CD4-positive, alpha-beta T cell (primary cell): ENCODE measurements at regions not wholly inside any gene's neighbourhood (a gene's known extent, or its start where the extent isn't known, plus 50 kb on each side); places are given as distances from the start of the nearest gene placed in this dataset.
A peak's percentile ranks its signal among the peaks of the same experiment; 100 is the strongest.

Experiments
- ATAC-seq: fragments of 200-7000 bp; cut with Tn5 transposase; one replicate; pipeline ENCODE4 v1.10.0; 2022; ENCODE audit warnings: mild to moderate bottlenecking; ENCODE audit not compliant: poor library complexity
- CTCF ChIA-PET: fragments of 350-600 bp; sonication (Branson Sonifier 250); formaldehyde crosslinking; loops from one replicate; lab custom pipeline; 2021; ENCODE audit warnings: antibody characterized with exemption, inconsistent platforms; lab: Charles Lee
- POLR2A ChIA-PET: fragments of 350-600 bp; sonication (Branson Sonifier 250); formaldehyde crosslinking; loops from one replicate; lab custom pipeline; 2021; ENCODE audit warnings: antibody characterized with exemption, inconsistent platforms; lab: Charles Lee
- DNase-seq, 14 experiments: peaks; one replicate each; pipeline ENCODE4 v3.0.0-alpha.2; 2013 to 2020; ENCODE audit warnings: mixed read lengths in 2 of 14
- H3K27ac ChIP-seq, 2 donors: one replicate each; pipeline versions ENCODE4 v1.5.1 to v1.7.0; 2013; ENCODE audit warnings: low read length in 2 of 2, low read depth in 1 of 2, mild to moderate bottlenecking in 1 of 2
- H3K27me3 ChIP-seq, 2 experiments: 1 replicate in 1 of 2; 2 replicates in 1 of 2; pipeline versions ENCODE4 v1.6.1 to v1.7.0; 2013; ENCODE audit warnings: low read length in 2 of 2, control low read depth in 1 of 2, mild to moderate bottlenecking in 1 of 2, moderate library complexity in 1 of 2; ENCODE audit not compliant: insufficient read depth in 2 of 2, control insufficient read depth in 1 of 2
- H3K36me3 ChIP-seq: one replicate; pipeline ENCODE4 v1.6.1; 2013; ENCODE audit warnings: low read length, control low read depth; ENCODE audit not compliant: insufficient read depth
- H3K4me1 ChIP-seq: one replicate; pipeline ENCODE4 v1.6.1; 2013; ENCODE audit warnings: low read length, control low read depth; ENCODE audit not compliant: insufficient read depth
- H3K4me3 ChIP-seq: one replicate; pipeline ENCODE4 v1.5.1; 2013; ENCODE audit warnings: mild to moderate bottlenecking, low read length, moderate library complexity
- H3K9me3 ChIP-seq, 2 experiments: 1 replicate in 1 of 2; 2 replicates in 1 of 2; pipeline versions ENCODE4 v1.6.1 to v1.7.0; 2013; ENCODE audit warnings: low read length in 2 of 2, mild to moderate bottlenecking in 2 of 2, control low read depth in 1 of 2, moderate library complexity in 1 of 2; ENCODE audit not compliant: control insufficient read depth in 1 of 2, insufficient read depth in 1 of 2
- H3K27ac Mint-ChIP-seq: one replicate; pipeline ENCODE4 v1.8.0; 2020; ENCODE audit warnings: mixed read lengths
- H3K27me3 Mint-ChIP-seq: one replicate; pipeline ENCODE4 v1.8.0; 2021; ENCODE audit warnings: mixed read lengths
- H3K36me3 Mint-ChIP-seq: one replicate; pipeline ENCODE4 v1.8.0; 2021; ENCODE audit warnings: low read depth, mixed read lengths
- H3K4me1 Mint-ChIP-seq: one replicate; pipeline ENCODE4 v1.8.0; 2021; ENCODE audit warnings: low read depth, mixed read lengths
- H3K4me3 Mint-ChIP-seq: one replicate; pipeline ENCODE4 v1.8.0; 2020; ENCODE audit warnings: mild to moderate bottlenecking, mixed read lengths
- H3K9me3 Mint-ChIP-seq: one replicate; pipeline ENCODE4 v1.8.0; 2020; ENCODE audit warnings: mixed read lengths
- CTCF ChIP-seq: fragments of 200-600 bp; IDR thresholded peaks from one replicate; pipeline ENCODE4 v1.8.0; 2022; ENCODE audit warnings: antibody characterized with exemption, mild to moderate bottlenecking
- intact Hi-C, 2 experiments: fragments of 100-400 bp; cut with DNase I in 1 of 2; cut with micrococcal nuclease in 1 of 2; formaldehyde crosslinking; loops; one replicate each; pipeline versions ENCODE4 v1.15.1 to v1.9.0; 2023 to 2025; cut with DNase I, micrococcal nuclease

GRCh38 chr9:108117795-108118194, 628.2 kb upstream of the KLF4 start:
- ChIA-PET POLR2A (no interaction called here), CTCF (no interaction called here)
- H3K9me3 ChIP-seq, result peaks cover 0 to 8% of the 10 kb centered on the region in 2 experiments
- ATAC-seq (no peak), DNase-seq (no peak)
- H3K27ac ChIP-seq, result no peak overlapping the region
- H3K27me3 ChIP-seq, result no peaks in the 10 kb centered on the region
- no peaks in the 10 kb centered on the region for H3K36me3 ChIP-seq
- no peak overlapping the region for H3K4me3 ChIP-seq
- no peaks in the 10 kb centered on the region for H3K4me1 Mint-ChIP-seq
- no peaks in the 10 kb centered on the region for H3K27me3 Mint-ChIP-seq
- intact Hi-C loops, result no loop called here
- no peak overlapping the region for H3K4me3 Mint-ChIP-seq
- H3K36me3 Mint-ChIP-seq, result no peaks in the 10 kb centered on the region
- TF ChIP-seq CTCF, result no peak
- no peak overlapping the region for H3K27ac Mint-ChIP-seq
- no peaks in the 10 kb centered on the region for H3K9me3 Mint-ChIP-seq
- H3K4me1 ChIP-seq, result no peaks in the 10 kb centered on the region

GRCh38 chr9:108117306-108117705, 627.7 kb upstream of the KLF4 start:
- Histone ChIP-seq H3K27ac (no peak overlapping the region), H3K4me1 (no peaks in the 10 kb centered on the region), H3K27me3 (no peaks in the 10 kb centered on the region), H3K4me3 (no peak overlapping the region), H3K9me3 (peaks cover 0 to 8% of the 10 kb centered on the region in 2 experiments), H3K36me3 (no peaks in the 10 kb centered on the region)
- no peak for ATAC-seq
- Mint-ChIP-seq H3K4me3 (no peak overlapping the region), H3K27ac (no peak overlapping the region), H3K9me3 (no peaks in the 10 kb centered on the region), H3K27me3 (no peaks in the 10 kb centered on the region), H3K4me1 (no peaks in the 10 kb centered on the region), H3K36me3 (no peaks in the 10 kb centered on the region)
- no peak for TF ChIP-seq CTCF
- CTCF ChIA-PET, result no interaction called here
- DNase-seq, result no peak
- POLR2A ChIA-PET, result no interaction called here
- intact Hi-C loops, result no loop called here

GRCh38 chr9:108113596-108113995, 624.0 kb upstream of the KLF4 start:
- Mint-ChIP-seq H3K36me3 (no peaks in the 10 kb centered on the region), H3K27me3 (no peaks in the 10 kb centered on the region), H3K9me3 (no peaks in the 10 kb centered on the region), H3K27ac (no peak overlapping the region), H3K4me1 (no peaks in the 10 kb centered on the region), H3K4me3 (no peak overlapping the region)
- Histone ChIP-seq H3K4me3 (no peak overlapping the region), H3K27me3 (no peaks in the 10 kb centered on the region), H3K36me3 (no peaks in the 10 kb centered on the region), H3K4me1 (no peaks in the 10 kb centered on the region), H3K9me3 (no peaks in the 10 kb centered on the region), H3K27ac (no peak overlapping the region)
- no peak for ATAC-seq
- ChIA-PET POLR2A (no interaction called here), CTCF (no interaction called here)
- no peak for TF ChIP-seq CTCF
- DNase-seq, result peak in 2 of 14 experiments; percentile 13 to 26
- intact Hi-C loops, result no loop called here
